NCI-H128 (cell line): ENCODE measurements at regions not wholly inside any gene's neighbourhood (a gene's known extent, or its start where the extent isn't known, plus 50 kb on each side); places are given as distances from the start of the nearest gene placed in this dataset.
"Not testable (repeated sequence)": the region's sequence is repeated elsewhere in the genome, so short reads cannot be mapped to it uniquely, and the experiment has no call there.

ENCODE experiments used
- DNase-seq: peaks from one replicate; lab custom pipeline; 2025; ENCODE audit not compliant: unreplicated experiment; lab: John Stamatoyannopoulos, UW

- DNase-seq, result no peak
These were observed 1604.5 kb upstream of the NUDT12 start for GRCh38 chr5:105167092-105167491.

GRCh38 chr5:105163547-105163946, 1601.0 kb upstream of the NUDT12 start:
- no peak for DNase-seq

- not testable (repeated sequence) for DNase-seq
These were observed 1600.0 kb upstream of the NUDT12 start for GRCh38 chr5:105162557-105162956.

DNA sequence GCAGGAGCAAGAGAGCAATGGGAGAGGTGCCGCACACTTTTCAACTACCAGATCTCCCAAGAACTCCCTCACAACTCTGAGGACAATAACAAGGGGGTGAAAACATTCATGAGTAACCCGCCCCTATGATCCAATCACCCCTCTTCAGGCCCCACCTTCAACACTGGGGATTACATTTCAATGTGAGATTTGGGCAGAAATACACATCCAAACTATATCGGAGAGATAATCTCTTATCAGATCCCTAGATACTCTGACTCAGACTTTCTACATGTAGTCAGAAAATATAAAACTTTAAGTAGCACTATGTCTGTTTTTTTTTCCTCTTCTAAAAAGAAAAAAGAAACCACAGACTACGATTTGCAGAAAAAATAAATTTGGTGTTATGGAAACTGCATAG, 1595.9 kb upstream of the NUDT12 start:
- no peak for DNase-seq

DNA sequence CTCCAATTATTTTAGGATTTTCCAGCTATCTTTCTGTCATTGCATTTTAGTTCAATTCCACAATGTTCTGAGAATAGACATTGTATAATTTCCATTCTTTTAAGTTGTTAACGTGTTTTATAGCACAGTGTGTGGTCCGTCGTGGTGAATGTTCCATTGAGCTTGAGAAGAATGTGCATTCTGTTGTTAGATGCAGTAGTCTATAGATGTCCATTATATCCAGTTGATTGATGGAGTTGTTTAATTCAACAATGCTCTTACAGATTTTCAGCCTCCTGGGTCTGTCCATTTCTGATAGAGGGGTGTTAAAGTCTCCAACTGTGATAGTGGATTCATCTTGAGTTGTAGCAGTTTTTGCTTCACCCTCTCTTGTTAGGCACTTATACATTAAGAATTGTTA, 1587.7 kb upstream of the NUDT12 start:
- DNase-seq, result no peak

DNA sequence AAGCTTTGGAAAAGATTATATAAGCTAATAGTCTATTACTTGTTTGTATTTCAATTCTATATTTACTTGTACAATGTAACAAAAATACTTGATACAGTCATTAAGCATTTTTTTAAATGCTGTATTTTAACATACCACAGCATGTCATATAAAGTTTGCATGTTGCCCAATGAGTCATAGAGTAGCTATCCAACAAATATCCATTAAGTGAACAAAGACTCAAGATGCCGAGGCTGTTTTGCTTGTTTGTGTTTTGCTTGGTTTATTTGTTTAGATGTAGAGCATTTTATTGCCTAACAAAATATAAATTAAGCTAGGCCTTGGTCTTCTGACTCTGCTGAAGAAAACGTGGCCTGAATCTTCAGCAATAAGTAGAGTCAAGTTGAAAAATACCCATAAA, 1584.3 kb upstream of the NUDT12 start:
- no peak for DNase-seq

- DNase-seq, result no peak
These were observed 1582.6 kb upstream of the NUDT12 start for GRCh38 chr5:105145152-105145551.

DNA sequence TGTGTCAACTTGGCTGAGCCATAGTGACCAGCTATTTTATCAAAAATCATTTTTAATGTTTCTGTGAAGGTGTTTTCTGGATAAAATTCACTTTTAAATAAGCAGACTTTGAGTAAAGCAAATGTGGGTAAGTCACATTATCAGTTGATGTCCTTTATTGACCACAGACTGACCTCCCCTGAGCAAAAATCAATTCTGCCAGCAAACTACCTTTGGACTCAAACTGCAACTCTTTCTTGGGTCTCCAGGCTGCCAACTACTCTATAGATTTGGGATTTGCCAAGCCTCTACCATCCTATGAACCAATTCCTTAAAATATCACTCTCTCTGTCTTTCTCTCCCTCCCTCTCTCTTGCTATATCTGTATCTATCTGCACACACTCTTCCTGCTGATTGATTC, 1571.7 kb upstream of the NUDT12 start:
- DNase-seq, result no peak

- DNase-seq, result no peak
These were observed 1570.5 kb upstream of the NUDT12 start for GRCh38 chr5:105133087-105133486.

- no peak for DNase-seq
These were observed 1570.0 kb upstream of the NUDT12 start for GRCh38 chr5:105132581-105132980.

DNA sequence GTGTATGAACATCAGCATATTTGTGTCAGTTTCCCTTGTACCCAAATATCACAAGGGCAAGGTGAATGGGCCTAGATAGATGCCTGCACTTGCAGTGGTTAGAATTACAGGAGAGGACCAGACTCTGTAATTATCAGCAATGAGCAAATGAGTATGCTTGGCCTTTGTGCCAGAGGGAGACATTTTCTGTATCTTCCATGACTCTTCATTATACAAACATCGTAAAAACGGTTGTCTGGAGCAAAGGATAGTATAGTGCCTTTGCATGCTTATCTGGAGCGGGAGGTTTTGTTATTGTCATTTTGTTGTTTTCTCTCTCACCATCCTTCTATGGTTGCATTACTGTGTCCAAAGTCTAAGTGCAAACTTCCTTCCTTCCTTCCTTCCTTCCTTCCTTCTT, 1568.5 kb upstream of the NUDT12 start:
- no peak for DNase-seq

DNA sequence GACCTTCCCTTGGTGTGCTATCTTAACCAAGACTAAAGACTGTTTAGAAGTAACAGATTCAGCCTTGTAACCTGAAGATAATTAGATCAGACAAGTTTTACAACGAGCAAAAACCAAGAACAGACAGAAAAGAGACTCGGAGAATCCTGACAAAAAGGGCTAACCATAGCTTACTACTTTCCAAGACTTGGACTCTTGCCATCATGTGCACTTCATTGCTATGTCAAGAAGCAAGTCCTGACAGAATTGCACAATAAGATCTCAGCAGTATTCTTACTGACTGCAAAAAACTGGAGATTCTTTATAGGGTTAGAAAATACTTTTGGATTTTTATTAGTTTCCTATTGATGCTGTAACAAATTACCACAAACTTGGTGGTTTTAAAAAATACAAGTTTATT, 1539.0 kb upstream of the NUDT12 start:
- DNase-seq, result no peak

DNA sequence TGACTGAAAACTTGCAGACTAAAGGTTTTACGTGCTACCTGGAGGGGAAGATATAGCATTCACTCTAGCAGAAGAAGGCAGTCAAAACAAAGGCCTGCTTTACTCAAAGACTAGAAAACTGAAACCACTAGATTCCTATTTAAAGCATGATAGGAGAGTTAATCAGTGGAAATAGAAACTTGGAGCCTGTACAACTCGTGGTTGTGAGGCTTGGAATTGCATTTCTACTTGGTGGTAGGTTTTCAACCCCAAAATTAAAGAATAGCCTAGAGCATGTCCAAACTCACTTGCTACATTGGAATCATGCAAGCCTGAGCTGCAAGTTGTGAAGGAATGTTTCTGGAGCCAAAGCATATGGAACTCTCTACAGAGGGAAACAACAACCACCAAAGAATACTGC, 1526.4 kb upstream of the NUDT12 start:
- DNase-seq, result no peak

DNA sequence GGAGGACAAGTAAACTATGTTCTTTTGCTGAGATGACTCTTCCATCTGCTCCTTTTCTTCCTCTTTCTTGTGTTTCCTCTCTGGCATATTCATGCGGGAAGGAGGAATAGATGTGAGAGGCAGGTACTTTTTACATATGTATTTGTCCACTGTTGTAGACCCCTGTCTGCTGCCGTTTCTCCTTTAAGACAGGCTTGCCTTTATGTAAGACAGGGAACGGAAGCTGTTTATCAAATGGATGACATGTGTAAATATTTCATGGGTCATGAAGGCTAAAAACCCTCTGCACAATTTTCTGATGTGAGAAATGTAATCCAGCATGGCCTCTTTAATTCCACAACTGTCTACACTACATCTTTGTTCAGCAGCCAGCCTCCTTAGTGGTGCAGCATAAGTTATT, 1525.5 kb upstream of the NUDT12 start:
- DNase-seq, result no peak

DNA sequence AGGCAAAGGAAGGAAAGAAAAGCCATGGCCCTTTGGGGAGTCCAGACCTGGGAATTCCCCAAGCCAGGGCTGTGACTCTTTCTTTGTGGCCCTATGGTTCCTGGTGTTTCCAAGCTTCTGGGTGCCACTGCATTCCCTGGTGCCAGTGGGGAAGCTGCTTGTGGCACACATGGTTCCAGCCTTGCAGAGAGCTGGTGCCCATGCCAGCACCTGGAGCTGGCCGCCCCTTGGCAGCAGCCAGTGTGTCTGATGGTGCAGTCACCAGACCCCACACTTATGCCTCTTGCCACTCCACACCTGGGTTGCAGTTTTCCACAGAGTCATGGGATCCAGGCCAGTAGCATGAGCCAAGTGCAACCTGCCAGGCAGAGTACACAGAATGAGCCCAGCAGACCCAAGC, 1495.3 kb upstream of the NUDT12 start:
- DNase-seq, result no peak

- DNase-seq, result no peak
These were observed 1494.4 kb upstream of the NUDT12 start for GRCh38 chr5:105057001-105057436.

GRCh38 chr5:105054406-105054805, 1491.8 kb upstream of the NUDT12 start:
- no peak for DNase-seq

DNA sequence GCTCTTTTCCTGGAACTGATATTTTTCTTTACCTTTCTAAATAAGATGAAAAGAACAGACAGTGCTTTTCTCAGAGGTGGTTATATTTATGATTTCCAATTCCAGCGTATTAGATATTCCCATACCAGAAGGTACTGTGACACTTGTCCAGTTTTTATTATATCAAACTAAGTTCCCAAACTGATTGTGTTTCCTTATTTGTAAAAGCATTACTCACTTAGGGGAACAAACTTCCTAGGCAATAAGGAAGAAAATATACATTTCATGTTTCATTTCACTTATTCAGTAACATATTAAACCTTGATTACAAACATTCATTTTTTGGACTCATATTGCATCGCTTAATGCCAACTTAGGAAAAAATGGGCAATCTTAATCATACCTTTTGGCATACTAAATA, 1480.0 kb upstream of the NUDT12 start:
- no peak for DNase-seq

- not testable (repeated sequence) for DNase-seq
These were observed 1474.2 kb upstream of the NUDT12 start for GRCh38 chr5:105036814-105037213.

DNA sequence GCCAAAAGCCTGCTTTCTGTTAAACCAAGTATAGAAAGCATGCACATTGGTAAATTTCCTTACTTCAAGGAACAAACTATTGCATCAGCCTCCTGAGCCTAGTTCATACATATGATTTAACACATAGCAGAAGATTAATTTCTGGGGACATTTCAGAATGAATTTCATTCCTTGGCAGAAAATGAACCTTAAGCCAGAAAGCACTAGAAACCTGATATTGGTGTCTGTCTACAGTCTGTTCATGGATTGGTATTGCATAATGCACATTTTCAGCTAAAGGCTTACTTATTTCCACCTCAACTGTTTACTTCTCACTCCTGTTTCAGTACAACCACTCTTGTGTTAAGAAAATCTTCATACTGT, 1471.8 kb upstream of the NUDT12 start:
- no peak for DNase-seq

DNA sequence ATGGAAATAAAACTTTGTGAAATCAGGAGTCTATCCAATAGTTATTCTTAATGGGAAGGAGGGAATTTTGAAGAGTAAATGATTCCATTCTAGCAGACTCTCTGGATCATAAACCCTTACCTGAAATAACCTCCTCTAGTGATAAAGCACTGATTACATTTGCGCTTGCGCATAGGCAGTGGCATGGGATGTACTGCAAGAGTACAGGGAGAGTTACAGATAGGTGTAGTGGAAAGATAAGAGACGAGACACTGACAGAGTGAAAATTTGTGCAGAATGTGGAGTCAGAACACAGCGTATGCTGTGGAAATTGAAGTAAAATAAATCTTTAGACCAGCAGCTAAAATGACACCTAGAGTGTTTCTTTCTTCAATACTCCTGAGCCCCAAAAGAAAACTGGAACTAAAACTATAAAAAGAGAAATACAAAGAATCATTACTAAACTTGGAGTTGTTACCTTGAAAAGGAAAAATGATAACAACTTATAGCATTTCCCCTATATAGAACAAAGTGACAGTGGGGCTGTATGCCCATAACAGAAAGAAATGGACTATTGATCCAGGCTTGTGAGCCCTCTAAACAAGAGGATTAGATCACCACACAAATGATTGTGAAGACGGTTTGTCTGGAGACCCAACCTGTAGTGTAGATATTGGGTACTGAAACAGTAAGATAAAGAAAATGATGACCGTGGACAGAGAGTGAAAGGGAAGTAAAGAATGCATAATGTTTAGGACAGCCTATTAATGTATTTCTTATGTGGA, 1471.2 kb upstream of the NUDT12 start:
- no peak for DNase-seq

GRCh38 chr5:105032917-105033316, 1470.3 kb upstream of the NUDT12 start:
- no peak for DNase-seq

DNA sequence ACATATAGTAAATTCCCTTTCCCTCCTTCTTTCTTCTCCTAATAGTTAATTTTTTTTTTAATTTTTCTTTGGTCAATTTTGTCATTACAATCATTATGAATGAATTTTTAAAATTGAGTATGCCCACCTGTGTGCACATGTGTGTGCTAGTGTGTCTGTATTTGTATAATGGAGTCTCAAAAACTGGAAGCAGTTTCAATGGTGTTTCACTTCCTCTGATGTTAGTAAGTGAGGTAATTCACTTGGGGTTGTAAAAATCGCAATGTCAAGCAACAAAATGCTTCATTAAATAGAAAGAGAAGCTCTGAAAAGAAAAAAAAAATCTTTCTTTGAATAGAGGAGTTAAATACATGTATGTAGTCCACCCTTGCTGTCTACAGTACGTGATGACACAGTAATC, 1467.6 kb upstream of the NUDT12 start:
- DNase-seq, result no peak
